ENCODE measurements at regions not wholly inside any gene's neighbourhood (a gene's known extent, or its start where the extent isn't known, plus 50 kb on each side); places are given as distances from the start of the nearest gene placed in this dataset.

GRCh38 chr5:38117784-38118479 is 140.4 kb upstream of the EGFLAM start:
- TF ChIP-seq CTCF (tag by site-specific recombination; IDR thresholded peaks at IDR 0.05) (no peak), SP2 (tag by site-specific recombination; IDR thresholded peaks at IDR 0.05) (no peak), GFI1B (tag by site-specific recombination; IDR thresholded peaks at IDR 0.05) (no peak), YY1 (tag by site-specific recombination; IDR thresholded peaks at IDR 0.05) (no peak)

Data from HEK293 (cell line).